DMS53 treated with DMSO at 0.1 percent for 48 hours (cell line): ENCODE measurements at regions not wholly inside any gene's neighbourhood (a gene's known extent, or its start where the extent isn't known, plus 50 kb on each side); places are given as distances from the start of the nearest gene placed in this dataset.

Experiments used
- DNase-seq: peaks from one replicate; lab custom pipeline; 2025; ENCODE audit not compliant: unreplicated experiment; lab: John Stamatoyannopoulos, UW

GRCh38 chr6:169959136-169960002 lies 207.9 kb downstream of the ERMARD start:
- DNase-seq: peak; percentile 94

GRCh38 chr6:169958510-169958909 lies 207.1 kb downstream of the ERMARD start:
- DNase-seq: no peak

GRCh38 chr6:169957351-169957963 lies 206.0 kb downstream of the ERMARD start:
- no peak for DNase-seq

GRCh38 chr6:169956580-169956979 lies 205.2 kb downstream of the ERMARD start:
- DNase-seq: no peak

- DNase-seq: no peak
Measured at GRCh38 chr6:169955731-169956437, 204.5 kb downstream of the ERMARD start.

- no peak for DNase-seq
Measured at GRCh38 chr6:169954977-169955376, 203.6 kb downstream of the ERMARD start.

GRCh38 chr6:169953686-169954085 lies 202.3 kb downstream of the ERMARD start:
- DNase-seq: no peak

GRCh38 chr6:169950558-169950957 lies 199.1 kb downstream of the ERMARD start:
- DNase-seq: peak; percentile 17

GRCh38 chr6:169949511-169950097 lies 198.2 kb downstream of the ERMARD start:
- DNase-seq: no peak

- DNase-seq: no peak
Measured at GRCh38 chr6:169946971-169947370, 195.5 kb downstream of the ERMARD start.

GRCh38 chr6:169945117-169945516 lies 193.7 kb downstream of the ERMARD start:
- no peak for DNase-seq

GRCh38 chr6:169944415-169944814 lies 193.0 kb downstream of the ERMARD start:
- DNase-seq: no peak

- no peak for DNase-seq
Measured at GRCh38 chr6:169944061-169944337, 192.6 kb downstream of the ERMARD start.

- DNase-seq: no peak
Measured at GRCh38 chr6:169943241-169944060, 192.0 kb downstream of the ERMARD start.

GRCh38 chr6:169942173-169942572 lies 190.8 kb downstream of the ERMARD start:
- no peak for DNase-seq

GRCh38 chr6:169940481-169941271 lies 189.3 kb downstream of the ERMARD start:
- no peak for DNase-seq

- DNase-seq: no peak
Measured at GRCh38 chr6:169939554-169940164, 188.2 kb downstream of the ERMARD start.

- no peak for DNase-seq
Measured at GRCh38 chr6:169938731-169939130, 187.3 kb downstream of the ERMARD start.

GRCh38 chr6:169938262-169938701 lies 186.9 kb downstream of the ERMARD start:
- no peak for DNase-seq
